Astrocyte (in vitro differentiated cells and primary cell): ENCODE measurements at regions not wholly inside any gene's neighbourhood (a gene's known extent, or its start where the extent isn't known, plus 50 kb on each side); places are given as distances from the start of the nearest gene placed in this dataset.

ENCODE experiments used
- CTCF ChIP-seq: IDR thresholded peaks from 2 replicates; pipeline ENCODE4 v1.5.1; 2011; ENCODE audit warnings: low read depth, mild to moderate bottlenecking, inconsistent platforms, low read length, moderate library complexity; ENCODE audit not compliant: insufficient read depth
- EZH2 ChIP-seq: IDR thresholded peaks from 2 replicates; pipeline ENCODE4 v1.6.1; 2012; ENCODE audit warnings: mild to moderate bottlenecking, low read length, inconsistent platforms; ENCODE audit not compliant: insufficient read depth

DNA sequence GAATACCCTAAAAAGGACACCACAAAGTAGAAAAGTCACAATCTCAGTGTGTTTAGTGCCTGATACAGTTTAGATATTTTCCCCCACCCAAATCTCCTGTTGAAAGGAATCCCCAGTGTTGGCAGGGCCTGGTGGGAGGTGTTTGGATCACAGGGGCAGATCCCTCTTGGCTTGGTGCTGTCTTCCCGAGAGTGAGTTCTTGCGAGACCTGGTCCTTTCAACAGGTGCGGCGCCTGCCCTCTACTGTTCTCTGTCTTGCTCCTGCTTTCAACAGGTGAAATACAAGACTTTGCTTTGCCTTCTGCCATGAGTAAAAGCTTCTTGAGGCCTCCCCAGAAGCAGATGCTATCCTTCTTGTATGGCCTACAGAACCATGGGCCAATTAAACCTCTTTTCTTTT lies 534.3 kb upstream of the NRSN1 start:
- no peak for TF ChIP-seq CTCF
- TF ChIP-seq EZH2, result no peak
